ENCODE measurements at regions not wholly inside any gene's neighbourhood (a gene's known extent, or its start where the extent isn't known, plus 50 kb on each side); places are given as distances from the start of the nearest gene placed in this dataset.
A peak's percentile ranks its signal among the peaks of the same experiment; 100 is the strongest.

DNA sequence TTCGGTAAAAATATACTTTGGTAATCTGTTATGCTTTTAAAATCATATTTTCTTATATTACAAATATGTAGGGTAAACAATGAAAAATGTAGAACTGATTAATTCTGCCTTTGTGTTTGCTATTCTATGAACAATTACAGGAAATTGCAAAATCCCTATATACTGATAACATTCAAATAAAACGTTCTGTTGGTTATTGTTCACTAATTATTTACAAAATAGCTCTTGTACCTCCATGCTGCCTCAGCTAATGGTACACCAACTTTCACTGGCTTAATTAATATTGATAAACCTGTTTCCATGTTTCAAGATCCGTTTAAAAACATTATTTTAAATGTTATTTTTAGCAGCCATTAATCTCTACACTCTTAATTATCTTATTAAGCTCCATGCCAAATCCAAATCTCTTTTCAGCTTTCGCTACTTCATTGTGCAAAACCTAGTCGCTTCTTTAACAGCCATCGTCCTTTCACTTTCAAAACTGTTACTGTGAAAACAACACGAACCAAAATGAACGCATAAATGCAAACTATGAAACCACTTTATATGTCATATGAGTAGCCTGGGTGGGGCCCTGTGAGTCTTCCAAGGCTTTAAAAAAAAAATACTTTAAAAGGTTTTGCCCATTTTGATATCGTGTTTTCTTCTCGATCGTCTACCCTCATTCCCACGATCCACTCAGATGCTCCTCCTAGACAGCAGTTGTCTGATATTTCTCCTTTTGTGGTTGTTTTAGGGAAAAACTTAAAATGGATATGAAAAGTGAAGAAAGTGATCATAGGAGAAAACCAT is 807.1 kb downstream of the USP25 start:
- DNase-seq (ENCODE audit: low spot score), result no peak

DNA sequence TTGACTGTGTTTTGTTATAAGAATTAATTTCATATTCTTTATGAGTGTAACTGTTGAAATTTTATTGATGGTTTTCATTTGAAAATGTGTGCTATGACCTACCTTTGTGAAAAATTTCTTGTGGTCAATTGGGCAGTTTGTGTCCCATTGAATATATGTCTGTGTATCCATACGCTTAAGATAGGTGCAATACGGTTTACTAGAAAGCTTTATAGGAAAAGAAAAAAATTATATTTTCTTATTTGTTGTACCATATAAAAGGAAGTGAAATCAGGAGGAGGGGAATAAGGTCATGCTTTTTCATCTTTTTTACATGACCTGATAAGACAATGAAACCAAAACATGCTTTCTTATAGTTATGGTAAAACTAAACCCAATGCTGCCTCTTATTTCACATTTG is 807.7 kb downstream of the USP25 start:
- no peak for DNase-seq (ENCODE audit: low spot score)

DNA sequence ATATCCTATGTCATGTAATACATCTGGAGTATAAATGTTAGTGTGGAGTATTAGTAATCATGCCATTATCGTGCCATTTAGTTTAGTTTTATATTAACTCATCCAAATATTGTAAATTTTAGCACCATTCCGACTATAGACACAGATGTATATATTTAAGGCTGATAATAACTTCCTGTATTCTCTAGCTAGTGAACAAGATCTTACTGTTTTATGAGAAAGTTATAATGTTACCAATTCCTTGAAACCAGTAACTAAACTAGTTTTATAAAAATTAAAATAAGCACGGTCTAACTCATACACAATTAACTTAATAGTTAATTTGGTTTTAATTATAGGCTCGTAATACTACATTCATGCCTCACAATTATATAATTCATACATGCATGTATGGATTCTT is 808.6 kb downstream of the USP25 start:
- no peak for DNase-seq (ENCODE audit: low spot score)

DNA sequence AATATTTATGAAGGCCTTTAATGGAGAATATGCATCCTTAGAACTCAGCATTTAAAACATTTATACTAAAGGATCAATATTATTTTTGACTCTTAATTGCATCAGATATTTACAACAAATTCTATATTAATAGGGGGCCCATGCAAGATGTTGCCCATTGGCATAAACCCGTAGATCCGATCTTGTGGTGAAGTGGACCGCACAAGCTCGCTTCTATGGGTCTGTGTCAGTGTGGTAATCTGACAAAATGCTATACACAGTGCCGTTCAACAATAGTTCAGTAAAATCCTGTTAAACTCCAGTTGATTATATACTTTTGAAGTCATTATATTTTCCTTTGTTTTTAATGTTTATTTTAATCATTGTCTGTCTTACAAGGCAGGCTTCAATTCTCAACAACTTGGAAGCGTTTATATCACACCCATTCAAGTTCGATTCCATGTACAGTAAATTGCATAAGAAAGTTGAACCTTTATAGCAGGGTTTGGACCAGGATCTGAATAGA is 809.2 kb downstream of the USP25 start:
- DNase-seq (ENCODE audit: low spot score), result no peak

DNA sequence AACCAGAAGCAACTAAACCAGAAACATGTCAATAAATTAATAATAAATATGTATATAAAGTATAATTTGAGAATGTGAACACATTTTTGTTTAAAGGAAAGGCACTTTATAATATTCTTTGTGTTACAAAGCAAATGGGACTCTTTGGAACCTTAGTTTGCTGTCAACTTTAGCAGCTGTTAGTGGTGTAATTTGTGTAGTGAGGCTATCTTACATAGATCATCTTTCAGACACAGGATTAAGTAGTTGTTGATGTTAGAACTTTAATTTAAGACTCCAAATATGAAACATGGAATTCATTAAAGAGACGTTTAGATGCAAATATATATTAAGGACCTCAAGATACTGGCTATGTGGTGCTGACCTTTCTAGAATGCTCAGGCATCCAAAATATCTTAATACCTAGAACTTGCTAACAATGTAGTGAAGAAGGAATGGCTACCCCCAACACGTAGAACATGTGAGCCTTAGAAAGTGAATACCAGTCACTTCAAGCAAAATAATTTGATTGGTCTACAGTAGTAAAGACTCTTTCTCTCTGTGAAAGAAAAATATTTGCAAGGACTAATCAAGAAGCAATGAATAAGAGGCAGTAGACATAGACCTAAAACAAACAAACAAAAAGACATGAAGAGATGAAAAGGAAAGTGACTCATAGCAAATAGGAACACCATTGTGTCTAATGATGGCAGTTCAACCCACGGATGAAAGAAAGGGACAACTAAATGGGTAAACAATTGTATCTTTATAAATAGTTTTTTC is 811.4 kb downstream of the USP25 start:
- no peak for DNase-seq (ENCODE audit: low spot score)

DNA sequence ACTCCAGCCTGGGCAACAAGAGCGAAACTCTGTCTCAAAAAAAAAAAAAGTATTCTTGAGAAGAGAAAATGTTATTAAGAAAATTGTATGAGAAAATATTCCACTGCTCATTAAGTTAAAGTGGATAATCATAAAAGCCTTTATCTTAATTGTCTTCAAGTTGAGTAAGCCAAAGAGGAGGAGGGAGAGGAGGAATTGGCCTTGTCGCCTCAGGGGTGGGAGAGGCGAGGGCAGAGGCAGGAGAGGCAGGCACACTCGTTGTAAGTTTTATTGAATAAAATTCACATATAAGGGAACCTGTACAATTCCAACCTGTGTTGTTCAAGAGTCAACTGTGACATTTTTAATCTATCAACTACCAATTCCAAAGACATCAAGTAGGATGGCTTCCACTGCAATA is 820.3 kb downstream of the USP25 start:
- no peak for DNase-seq (ENCODE audit: low spot score)

DNA sequence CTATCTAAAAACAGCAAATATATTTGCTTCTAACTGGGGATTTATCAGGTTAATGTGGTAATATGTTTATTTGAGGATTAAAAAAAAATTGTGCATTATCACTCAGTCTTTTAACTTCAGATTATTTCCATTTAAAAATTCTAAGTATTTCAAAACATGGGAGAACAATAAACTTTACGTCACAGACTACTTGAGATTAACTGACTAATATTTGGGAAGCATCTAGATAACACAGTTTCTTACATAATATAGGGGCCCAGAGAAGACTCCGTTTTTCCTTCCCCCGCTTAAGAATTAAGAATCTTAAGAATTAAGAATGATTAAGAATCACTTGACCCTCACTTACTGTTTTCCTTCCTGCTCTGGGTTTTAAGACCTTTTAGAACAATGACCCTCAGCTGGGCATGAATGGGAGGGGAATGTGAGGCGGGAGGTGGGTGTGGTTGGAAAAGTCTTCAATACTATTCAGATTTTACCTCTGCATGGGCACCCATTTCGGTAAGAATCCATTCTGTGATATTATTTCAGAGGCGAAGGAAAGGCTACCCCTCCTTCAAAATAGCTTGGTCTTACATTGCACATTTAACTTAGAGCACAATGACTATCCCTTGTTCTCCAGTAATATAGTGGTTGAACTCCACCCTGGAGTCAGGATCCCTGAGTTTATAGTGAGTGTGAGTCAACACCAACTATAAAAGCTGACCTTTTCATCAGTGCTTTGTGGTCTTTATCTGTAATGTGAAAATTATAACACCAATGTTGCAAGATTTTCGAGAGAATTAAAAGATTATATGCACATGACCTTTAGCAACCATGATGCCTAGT is 821.3 kb downstream of the USP25 start:
- no peak for DNase-seq (ENCODE audit: low spot score)

DNA sequence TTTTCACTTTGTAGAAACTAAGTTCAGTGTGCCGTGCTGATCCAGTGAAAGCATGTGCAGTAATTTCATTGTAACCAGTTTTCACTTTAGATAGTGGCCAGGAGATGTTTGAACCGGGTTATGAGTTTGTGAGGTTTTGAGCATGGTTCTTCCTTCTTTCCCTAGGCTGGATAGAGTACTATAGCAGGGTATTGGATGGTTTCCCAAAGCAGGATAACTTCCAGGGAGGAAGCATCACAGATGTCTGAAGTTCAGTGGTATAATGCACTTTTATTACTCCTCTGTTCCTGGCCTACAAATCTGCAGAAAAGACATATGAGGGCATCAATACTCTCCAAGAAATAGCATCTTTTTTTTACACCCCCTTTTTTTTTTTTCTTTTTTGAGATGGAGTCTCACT is 823.1 kb downstream of the USP25 start:
- no peak for DNase-seq (ENCODE audit: low spot score)

DNA sequence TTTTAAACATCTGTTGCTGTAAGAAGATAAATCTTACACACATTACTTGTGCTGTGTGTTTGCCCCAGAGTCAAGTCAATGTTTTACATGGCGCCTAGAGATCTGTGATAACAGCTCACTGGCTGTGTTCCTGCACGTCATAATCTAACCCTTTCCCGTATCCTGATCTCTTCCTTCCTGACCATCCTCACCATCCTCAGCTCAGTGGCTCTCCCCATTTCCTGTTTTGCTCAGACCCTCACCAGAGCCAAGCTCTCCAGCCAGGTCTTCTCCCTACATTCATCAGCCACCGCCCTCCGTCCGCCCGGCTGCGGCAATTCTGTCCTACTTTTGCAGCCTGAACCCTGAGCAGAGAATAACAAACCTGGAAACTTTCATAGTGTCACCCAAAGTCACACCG is 824.7 kb downstream of the USP25 start:
- DNase-seq (ENCODE audit: low spot score), result no peak

DNA sequence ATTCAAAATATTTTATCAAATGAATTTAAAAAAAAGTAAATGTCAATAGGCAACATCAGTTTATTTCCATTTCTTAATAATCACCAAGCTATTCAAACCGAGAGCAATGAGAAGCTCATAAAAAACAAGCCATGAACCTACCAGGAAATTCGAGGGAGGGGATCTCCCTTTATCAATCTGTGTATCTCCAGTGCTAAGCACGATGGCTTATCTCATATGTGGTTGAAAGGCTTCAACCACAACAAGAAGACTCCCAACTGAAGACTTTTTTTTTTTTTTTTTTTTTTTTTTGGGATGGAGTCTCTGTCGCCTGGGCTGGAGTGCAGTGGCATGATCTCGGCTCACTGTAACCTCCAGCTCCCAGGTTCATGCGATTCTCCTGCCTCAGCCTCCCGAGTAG is 833.3 kb downstream of the USP25 start:
- DNase-seq (ENCODE audit: low spot score), result no peak

DNA sequence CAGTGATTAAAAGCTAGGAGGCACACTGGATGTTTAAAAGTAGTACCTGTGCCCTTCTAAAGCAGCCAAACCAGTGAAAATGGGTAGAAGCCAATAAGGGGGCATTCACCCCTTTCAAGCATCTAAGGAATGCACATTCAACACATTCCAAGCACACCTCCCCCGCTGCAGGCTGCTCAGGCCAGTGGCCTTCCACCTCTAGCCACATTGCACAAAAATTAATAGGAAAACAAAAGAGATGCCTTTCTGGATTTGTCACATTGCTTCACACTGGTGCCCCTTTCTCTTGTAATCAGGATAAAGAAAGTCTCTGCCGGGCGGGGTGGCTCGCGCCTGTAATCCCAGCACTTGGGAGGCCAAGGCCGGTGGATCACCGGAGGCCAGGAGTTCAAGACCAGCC is 834.0 kb downstream of the USP25 start:
- peak; percentile 32 for DNase-seq (ENCODE audit: low spot score)

DNA sequence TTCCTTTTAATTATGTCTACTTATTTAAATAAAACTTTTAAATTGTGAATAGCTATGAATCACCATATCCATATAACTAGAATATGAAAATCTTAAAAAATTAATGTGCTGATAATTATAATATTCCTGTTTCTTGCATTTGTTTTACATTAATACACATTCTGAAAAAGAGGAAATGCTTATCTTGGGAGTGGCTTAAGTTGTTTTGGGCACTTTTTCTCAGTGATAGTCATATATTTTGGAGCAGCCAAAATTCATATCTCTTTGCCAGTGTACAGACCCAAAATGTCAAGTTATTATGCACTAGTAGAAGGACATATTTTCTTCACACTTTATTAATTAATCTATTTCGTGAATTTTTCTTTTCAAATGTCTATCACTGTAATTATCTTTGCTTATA is 838.5 kb downstream of the USP25 start:
- no peak for DNase-seq (ENCODE audit: low spot score)

DNA sequence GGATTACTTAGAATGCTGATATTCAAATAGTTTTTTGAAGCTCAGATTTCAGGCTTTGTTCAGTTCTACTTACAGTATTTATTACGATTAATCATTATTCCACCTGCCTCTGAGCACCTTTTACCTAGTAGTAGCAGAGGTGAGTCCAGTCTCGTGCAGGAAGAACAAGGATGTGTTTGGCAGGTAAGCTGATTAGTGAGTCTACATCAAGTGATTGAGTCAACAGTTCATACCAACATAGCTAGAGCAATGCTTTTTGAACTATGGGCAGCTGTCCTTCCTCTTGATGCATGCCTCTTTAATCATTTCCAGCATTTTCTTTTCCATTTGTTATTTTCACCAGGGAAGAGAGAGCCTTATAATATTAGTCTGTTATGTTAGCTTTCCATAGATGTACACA is 838.9 kb downstream of the USP25 start:
- no peak for DNase-seq (ENCODE audit: low spot score)

DNA sequence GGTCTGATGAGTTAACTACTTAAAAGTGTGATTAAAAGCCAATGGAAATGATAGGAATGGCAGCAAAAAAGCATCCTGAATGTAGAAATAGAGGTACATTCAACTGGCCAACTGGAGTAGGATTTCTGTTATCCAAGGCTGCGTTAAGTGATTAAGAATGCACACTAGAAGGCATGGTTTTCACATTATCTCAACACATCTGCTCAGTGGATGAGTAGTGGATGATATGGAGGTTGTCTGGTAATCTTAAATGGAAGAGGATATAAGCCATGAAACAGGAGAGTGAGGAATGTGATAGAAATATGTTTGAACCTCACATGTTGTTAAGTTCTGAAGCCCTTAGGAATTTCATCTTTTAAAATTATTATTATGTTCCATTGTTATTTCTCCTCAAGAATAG is 839.9 kb downstream of the USP25 start:
- no peak for DNase-seq (ENCODE audit: low spot score)

DNA sequence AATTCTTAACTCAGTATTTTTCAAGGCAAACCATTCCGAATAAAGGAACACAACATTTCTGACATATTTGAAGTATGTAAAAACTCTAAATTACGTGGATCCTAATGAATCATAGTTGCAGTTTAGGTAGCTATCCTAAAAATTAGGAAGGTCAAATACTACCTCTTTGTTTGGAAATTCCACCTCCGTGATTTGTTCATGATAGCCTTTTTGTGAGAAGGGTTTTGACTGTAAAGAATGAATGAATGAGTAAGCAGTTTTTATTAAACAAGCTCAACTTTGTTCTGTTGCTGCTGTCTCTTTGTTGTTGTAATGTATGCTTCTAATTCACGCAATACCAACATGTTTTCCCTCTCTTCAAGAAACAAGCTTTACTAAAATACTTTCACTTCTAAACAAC is 840.4 kb downstream of the USP25 start:
- no peak for DNase-seq (ENCODE audit: low spot score)

DNA sequence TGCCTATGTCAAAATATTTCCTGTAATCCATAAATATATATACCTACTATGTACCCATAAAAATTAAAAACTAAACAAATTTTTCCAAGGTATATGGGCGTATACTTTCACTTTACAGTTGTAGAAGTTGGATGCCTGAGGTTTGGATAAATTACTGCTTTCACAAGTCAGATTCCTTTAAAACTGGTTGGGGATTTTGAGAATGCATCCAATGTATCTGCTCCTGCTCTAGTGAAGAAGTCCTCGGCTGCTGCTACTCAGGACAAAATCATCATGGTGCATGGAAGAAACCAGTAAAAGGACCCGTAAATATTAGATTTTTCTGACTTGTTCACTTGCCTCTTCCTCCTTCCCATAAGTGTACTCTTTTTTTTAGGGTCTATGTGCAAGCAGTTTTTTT is 841.1 kb downstream of the USP25 start:
- no peak for DNase-seq (ENCODE audit: low spot score)

DNA sequence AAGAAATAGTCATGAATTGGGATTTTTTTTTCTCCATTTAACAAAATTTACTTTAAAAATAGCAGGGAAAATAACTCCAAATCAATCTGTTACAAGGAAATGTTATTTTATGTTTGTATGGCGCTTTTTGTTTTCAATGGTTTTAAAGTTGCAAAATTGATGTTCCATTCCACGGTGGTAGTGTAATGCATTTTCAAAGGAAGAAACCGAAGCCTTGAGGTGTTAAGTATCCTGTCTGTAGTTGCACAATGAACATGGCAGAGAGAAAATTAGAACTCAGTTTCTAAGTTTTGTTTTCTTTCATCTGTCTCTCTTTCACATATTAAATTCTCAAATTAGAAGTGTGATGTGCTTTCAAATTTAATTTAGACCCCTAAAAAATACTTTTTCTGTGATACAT is 841.8 kb downstream of the USP25 start:
- no peak for DNase-seq (ENCODE audit: low spot score)

DNA sequence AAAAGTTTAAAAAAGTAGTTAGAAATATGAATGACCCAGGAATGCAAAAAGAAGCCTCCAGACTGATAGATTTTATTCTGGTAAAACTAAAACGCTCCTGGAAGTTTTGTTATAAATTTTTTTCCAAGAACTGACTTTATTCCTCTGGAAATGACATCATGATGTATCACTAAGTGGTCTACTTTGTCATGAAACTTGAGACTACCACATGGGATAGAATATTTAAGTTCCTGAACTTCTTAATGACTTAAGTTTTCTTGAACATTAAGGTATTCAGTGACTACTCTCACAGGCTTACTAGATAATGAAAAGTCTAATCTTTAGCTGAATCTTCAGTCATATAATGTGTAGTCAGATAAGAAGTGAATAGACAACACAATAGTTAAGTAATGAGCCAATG is 842.2 kb downstream of the USP25 start:
- no peak for DNase-seq (ENCODE audit: low spot score)

DNA sequence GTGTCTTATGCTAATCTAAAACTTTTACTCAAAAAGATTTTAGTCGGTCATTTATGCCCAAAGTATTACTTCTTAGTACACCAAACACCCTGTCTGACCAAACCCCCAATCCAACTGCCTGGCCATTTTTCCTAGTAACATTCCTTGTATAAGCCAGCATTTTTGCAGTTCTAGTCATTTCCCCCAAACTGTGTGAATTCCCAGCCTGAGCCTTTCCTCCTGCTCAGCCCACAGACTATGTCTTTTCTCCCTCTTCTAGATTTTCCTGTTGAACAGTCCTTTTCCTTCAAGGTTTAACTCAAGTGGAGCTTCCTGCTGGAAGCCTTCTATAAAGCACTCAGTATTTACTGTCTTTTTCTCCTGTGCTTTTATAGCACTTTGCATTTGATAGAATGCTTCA is 843.8 kb downstream of the USP25 start:
- DNase-seq (ENCODE audit: low spot score), result no peak

DNA sequence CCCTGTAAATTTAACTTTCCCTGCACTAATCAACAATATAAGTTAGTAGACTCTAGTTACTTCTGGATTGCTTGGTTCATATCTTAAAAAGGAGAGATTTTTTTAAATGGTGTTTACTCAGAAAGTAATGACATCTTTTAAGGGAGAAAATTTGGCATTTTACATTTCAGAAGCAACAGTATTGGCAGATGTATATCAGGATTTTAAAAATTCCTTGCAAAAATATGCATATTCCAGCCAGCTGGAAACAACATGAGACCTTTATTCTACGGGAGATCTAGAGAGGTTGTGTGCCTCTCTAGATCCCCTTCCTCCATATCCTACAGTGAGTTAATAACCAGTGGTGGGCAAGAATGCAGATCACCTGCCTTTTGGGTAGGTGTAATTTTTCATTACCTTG is 848.2 kb downstream of the USP25 start:
- no peak for DNase-seq (ENCODE audit: low spot score)

DNA sequence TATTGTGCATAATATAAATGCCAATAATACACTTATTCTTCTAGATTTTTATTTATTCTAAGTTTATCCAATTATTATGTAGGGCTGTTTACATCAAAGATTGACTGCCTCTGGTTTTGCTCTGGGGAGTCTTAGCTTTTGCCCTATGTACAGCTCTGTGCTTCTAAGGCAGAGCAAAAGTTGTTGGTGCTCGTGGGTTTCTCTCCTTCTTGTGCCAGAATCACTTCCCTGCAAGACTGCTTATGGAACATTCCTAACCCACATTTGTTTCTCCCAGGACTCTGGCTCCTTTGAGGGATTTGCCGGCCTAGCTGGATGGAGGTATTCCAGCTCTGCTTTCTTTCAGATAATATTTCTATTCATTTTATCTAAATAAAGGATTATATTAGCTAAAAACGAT is 849.1 kb downstream of the USP25 start:
- no peak for DNase-seq (ENCODE audit: low spot score)

DNA sequence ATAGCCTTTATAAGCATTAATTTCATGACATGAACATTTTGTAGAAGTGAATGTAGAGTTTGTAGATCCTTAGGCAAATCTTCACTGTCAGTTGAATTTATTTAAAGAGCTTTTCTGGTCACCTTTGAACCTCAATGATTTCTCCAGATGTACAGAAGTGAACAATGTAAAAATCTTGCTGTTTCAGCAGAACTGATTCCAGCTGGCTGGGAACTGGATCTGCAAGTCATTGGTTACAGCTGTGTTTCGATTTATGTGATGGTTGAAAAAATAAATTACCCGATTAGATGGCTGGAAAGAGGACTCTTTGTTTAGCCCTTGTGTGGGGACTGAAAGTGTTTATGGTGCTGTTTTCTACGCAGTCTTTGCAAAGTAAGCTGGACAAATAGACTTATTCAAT is 849.8 kb downstream of the USP25 start:
- peak; percentile 45 for DNase-seq (ENCODE audit: low spot score)

DNA sequence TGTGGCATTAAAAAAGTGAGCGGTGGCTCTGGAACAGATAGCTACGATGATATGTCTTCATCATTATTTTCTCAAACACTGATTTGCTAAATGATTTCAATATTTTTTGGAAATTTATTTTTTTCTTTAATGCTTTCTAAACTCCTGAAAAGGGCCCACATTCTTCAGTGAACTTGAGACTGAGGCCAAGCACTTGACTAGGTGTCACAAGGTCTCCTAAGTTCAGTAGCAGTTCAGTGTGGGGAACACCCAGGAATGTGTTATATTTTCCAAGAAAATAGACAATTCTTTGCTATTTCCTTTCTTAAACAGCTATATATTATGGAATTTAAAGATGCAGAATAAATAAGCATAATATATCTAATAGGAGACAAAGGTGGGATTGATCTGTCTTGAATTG is 850.9 kb downstream of the USP25 start:
- DNase-seq (ENCODE audit: low spot score), result no peak
